AG04450 (cell line): ENCODE measurements at regions not wholly inside any gene's neighbourhood (a gene's known extent, or its start where the extent isn't known, plus 50 kb on each side); places are given as distances from the start of the nearest gene placed in this dataset.

Experiments used
- CTCF ChIA-PET: fragments of 300-600, 350-600 bp; formaldehyde crosslinking; extraction: SDS; loops from one replicate; lab custom pipeline; 2022; ENCODE audit warnings: antibody characterized with exemption, inconsistent platforms; lab: Charles Lee
- POLR2A ChIA-PET: fragments of 350-600 bp; formaldehyde crosslinking; extraction: SDS; loops from one replicate; lab custom pipeline; 2021; ENCODE audit warnings: antibody characterized with exemption, inconsistent platforms; lab: Yijun Ruan, JAX
- DNase-seq: peaks from one replicate; pipeline ENCODE4 v3.0.0-alpha.2; 2011; ENCODE audit warnings: low read depth, low spot score
- H3K27ac ChIP-seq: one replicate; pipeline ENCODE4 v1.5.1; 2012; ENCODE audit warnings: low read depth, low read length, control low read depth
- H3K27me3 ChIP-seq: one replicate; pipeline ENCODE4 v1.6.0; 2012; ENCODE audit warnings: low read length; ENCODE audit not compliant: control insufficient read depth, insufficient read depth
- H3K4me3 ChIP-seq: 2 replicates; pipeline ENCODE4 v1.5.1; 2011; ENCODE audit warnings: mild to moderate bottlenecking, low read depth, low read length, control low read depth
- H3K9me3 ChIP-seq: 2 replicates; pipeline ENCODE4 v1.5.1; 2012; ENCODE audit warnings: low read length; ENCODE audit not compliant: control insufficient read depth, insufficient read depth
- CTCF ChIP-seq: IDR thresholded peaks from 2 replicates; pipeline ENCODE4 v1.5.1; 2011; ENCODE audit warnings: low read depth, low read length, control low read depth, inconsistent platforms

GRCh38 chr13:48790966-48791365 is 137.2 kb downstream of the CYSLTR2 start:
- DNase-seq, result no peak
- Histone ChIP-seq H3K4me3 (no peak overlapping the region), H3K27ac (peak overlapping the region; percentile 73), H3K9me3 (no peaks in the 10 kb centered on the region; the same call in 1 of the 2 replicates), H3K27me3 (no peaks in the 10 kb centered on the region)
- no peak for TF ChIP-seq CTCF
- CTCF ChIA-PET, result no interaction called here
- POLR2A ChIA-PET, result no interaction called here

GRCh38 chr13:48797127-48797526 is 143.4 kb downstream of the CYSLTR2 start:
- no peak for DNase-seq
- Histone ChIP-seq H3K27ac (no peak overlapping the region), H3K9me3 (no peaks in the 10 kb centered on the region), H3K4me3 (no peak overlapping the region), H3K27me3 (no peaks in the 10 kb centered on the region)
- no peak for TF ChIP-seq CTCF
- ChIA-PET POLR2A (no interaction called here), CTCF (no interaction called here)

GRCh38 chr13:48797761-48798160 is 144.0 kb downstream of the CYSLTR2 start:
- no peak for TF ChIP-seq CTCF
- H3K4me3 ChIP-seq, result no peak overlapping the region
- ChIA-PET POLR2A (no interaction called here), CTCF (no interaction called here)
- H3K9me3 ChIP-seq, result no peaks in the 10 kb centered on the region
- no peak overlapping the region for H3K27ac ChIP-seq
- DNase-seq, result no peak
- H3K27me3 ChIP-seq, result no peaks in the 10 kb centered on the region

- no peak for DNase-seq
- Histone ChIP-seq H3K27me3 (no peaks in the 10 kb centered on the region), H3K27ac (no peak overlapping the region), H3K4me3 (no peak overlapping the region), H3K9me3 (no peaks in the 10 kb centered on the region)
- TF ChIP-seq CTCF, result no peak
- POLR2A ChIA-PET, result no interaction called here
- CTCF ChIA-PET, result no interaction called here
These were observed 144.5 kb downstream of the CYSLTR2 start for GRCh38 chr13:48798180-48798579.

- no peaks in the 10 kb centered on the region for H3K9me3 ChIP-seq
- H3K27me3 ChIP-seq, result no peaks in the 10 kb centered on the region
- CTCF ChIA-PET, result no interaction called here
- POLR2A ChIA-PET, result interaction anchor here (0.9 kb wide), 1 partner anchor 18 kb away, joined by 8 read pairs; no protein-coding TSS in a partner anchor
- no peak for TF ChIP-seq CTCF
- no peak overlapping the region for H3K4me3 ChIP-seq
- peak; percentile 54 for DNase-seq
- no peak overlapping the region for H3K27ac ChIP-seq
These were observed 147.5 kb downstream of the CYSLTR2 start for GRCh38 chr13:48801255-48801654.
